GM12878 (cell line): ENCODE measurements at regions not wholly inside any gene's neighbourhood (a gene's known extent, or its start where the extent isn't known, plus 50 kb on each side); places are given as distances from the start of the nearest gene placed in this dataset.

ENCODE experiments used
- BHLHE40 ChIP-seq, 2 experiments: fragments of 450-650 bp in 1 of 2; IDR thresholded peaks; 2 replicates each; pipeline ENCODE4 v1.6.1; 2011 to 2017; ENCODE audit warnings: low read depth in 2 of 2, borderline replicate concordance in 1 of 2, improper control_type of control experiment in 1 of 2, low read length in 1 of 2, mild to moderate bottlenecking in 1 of 2
- CEBPB ChIP-seq, 2 experiments: fragments of 150-350 bp in 1 of 2; IDR thresholded peaks; 2 replicates each; pipeline ENCODE4 v1.6.1; 2012 to 2014; ENCODE audit warnings: low read depth in 2 of 2, low read length in 2 of 2, borderline replicate concordance in 1 of 2, inconsistent platforms in 1 of 2
- CREM ChIP-seq: IDR thresholded peaks from 2 replicates; pipeline ENCODE4 v1.6.1; 2014; ENCODE audit warnings: antibody characterized with exemption, low read depth
- CTCF ChIP-seq, 3 experiments: IDR thresholded peaks in 2 of 3; conservative IDR thresholded peaks in 1 of 3; 2 replicates each; pipeline ENCODE4 v1.5.1; 2011; ENCODE audit warnings: low read depth in 3 of 3, low read length in 3 of 3, mild to moderate bottlenecking in 3 of 3, control low read depth in 2 of 3, moderate library complexity in 2 of 3, inconsistent platforms in 1 of 3, mixed read lengths in 1 of 3; ENCODE audit not compliant: control insufficient read depth in 2 of 3, insufficient read depth in 1 of 3; ENCODE audit errors: extremely low read depth in 1 of 3
- EP300 ChIP-seq, 2 experiments: fragments of 150-350 bp in 1 of 2; IDR thresholded peaks; 2 replicates each; pipeline ENCODE4 v1.6.1; 2011 to 2012; ENCODE audit warnings: low read depth in 2 of 2, low read length in 2 of 2, borderline replicate concordance in 1 of 2, improper control_type of control experiment in 1 of 2, inconsistent platforms in 1 of 2; ENCODE audit not compliant: control insufficient read depth in 1 of 2
- HCFC1 ChIP-seq: fragments of 150-350 bp; IDR thresholded peaks from 2 replicates; pipeline ENCODE4 v1.6.1; 2014; ENCODE audit warnings: low read length
- HDAC6 ChIP-seq: fragments of 200-600 bp; sonication (generic); IDR thresholded peaks from one replicate; pipeline ENCODE4 v1.8.0; 2017; ENCODE audit warnings: antibody characterized with exemption; ENCODE audit not compliant: unreplicated experiment
- MTA3 ChIP-seq: IDR thresholded peaks from 2 replicates; pipeline ENCODE4 v1.6.1; 2012; ENCODE audit warnings: low read length, inconsistent platforms, borderline replicate concordance
- NFIC ChIP-seq: IDR thresholded peaks from 2 replicates; pipeline ENCODE4 v1.6.1; 2012; ENCODE audit warnings: low read depth, mild to moderate bottlenecking, inconsistent platforms, low read length, moderate library complexity
- NFYB ChIP-seq: IDR thresholded peaks from 2 replicates; pipeline ENCODE4 v1.6.1; 2011; ENCODE audit warnings: low read depth, mild to moderate bottlenecking, low read length, improper control_type of control experiment, moderate library complexity; ENCODE audit not compliant: insufficient read depth
- RAD21 ChIP-seq: IDR thresholded peaks from 2 replicates; pipeline ENCODE4 v1.6.1; 2011; ENCODE audit warnings: mild to moderate bottlenecking, low read depth, low read length, moderate library complexity; ENCODE audit not compliant: insufficient read depth
- RUNX3 ChIP-seq: IDR thresholded peaks from 2 replicates; pipeline ENCODE4 v1.6.1; 2012; ENCODE audit warnings: low read length, inconsistent platforms
- SP1 ChIP-seq: IDR thresholded peaks from one replicate; pipeline ENCODE4 v1.6.1; 2011; ENCODE audit warnings: low read depth, low read length
- SRF ChIP-seq, 2 experiments: IDR thresholded peaks; 2 replicates each; pipeline ENCODE4 v1.6.1; 2011; ENCODE audit warnings: low read depth in 2 of 2, low read length in 2 of 2, mild to moderate bottlenecking in 1 of 2, moderate library complexity in 1 of 2
- STAT1 ChIP-seq: fragments of 450-650 bp; conservative IDR thresholded peaks from 2 replicates; pipeline ENCODE4 v1.6.1; 2014; ENCODE audit warnings: antibody characterized with exemption, mild to moderate bottlenecking
- TCF12 ChIP-seq: IDR thresholded peaks from 2 replicates; pipeline ENCODE4 v1.6.1; 2011; ENCODE audit warnings: low read depth, mild to moderate bottlenecking, low read length
- YY1 ChIP-seq: IDR thresholded peaks from 2 replicates; pipeline ENCODE4 v1.6.1; 2011; ENCODE audit warnings: low read depth, mild to moderate bottlenecking, low read length
- ZNF274 ChIP-seq: IDR thresholded peaks from one replicate; pipeline ENCODE4 v1.8.0; 2011; ENCODE audit not compliant: insufficient read length, insufficient read depth
- ZNF384 ChIP-seq: IDR thresholded peaks from 2 replicates; pipeline ENCODE4 v1.6.1; 2012; ENCODE audit warnings: low read depth, mild to moderate bottlenecking, low read length, improper control_type of control experiment, borderline replicate concordance
- TF ChIP-seq, protein P1 (sequence below): IDR thresholded peaks from 2 replicates; pipeline ENCODE4 v1.6.1; 2012; ENCODE audit warnings: low read length, inconsistent platforms

DNA sequence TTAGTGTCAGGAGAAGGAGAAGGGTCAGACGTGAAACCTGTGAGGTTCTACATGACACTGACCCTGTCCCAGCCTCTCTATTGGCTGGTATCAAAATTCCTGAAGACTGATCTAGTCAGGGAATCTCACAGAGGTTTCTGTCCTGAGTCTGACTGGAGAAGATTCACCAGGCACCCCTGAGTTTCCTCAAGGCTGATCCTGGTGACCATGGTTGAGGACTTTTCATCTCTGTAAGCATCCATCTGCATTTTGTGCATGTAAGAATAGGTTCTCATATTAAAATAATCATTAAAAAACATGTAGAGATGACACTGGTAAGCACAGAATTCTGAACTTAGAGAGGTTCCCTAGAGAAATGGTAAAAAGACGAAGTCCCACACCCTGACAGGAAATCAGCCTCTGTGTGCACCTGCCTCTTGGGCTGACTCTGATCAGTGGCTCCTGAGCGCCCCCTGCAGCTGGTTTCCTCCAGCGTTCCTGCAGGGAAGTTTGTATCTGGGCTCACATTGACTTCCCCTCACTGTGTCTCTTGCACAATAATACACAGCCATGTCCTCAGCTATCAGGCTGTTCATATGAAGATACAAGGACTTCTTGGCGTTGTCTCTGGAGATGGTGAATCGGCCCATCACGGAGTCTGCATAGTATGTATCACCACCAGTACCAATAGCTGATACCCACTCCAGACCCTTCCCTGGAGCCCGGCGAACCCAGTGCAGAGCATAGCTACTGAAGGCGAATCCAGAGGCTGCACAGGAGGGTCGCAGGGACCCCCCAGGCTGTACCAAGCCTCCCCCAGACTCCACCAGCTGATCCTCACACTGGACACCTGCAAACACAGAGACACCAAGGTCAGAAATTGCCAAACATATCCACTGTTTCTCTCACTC, 991.9 kb downstream of the TMEM121 start (continued):
- TF ChIP-seq, protein P1, sequence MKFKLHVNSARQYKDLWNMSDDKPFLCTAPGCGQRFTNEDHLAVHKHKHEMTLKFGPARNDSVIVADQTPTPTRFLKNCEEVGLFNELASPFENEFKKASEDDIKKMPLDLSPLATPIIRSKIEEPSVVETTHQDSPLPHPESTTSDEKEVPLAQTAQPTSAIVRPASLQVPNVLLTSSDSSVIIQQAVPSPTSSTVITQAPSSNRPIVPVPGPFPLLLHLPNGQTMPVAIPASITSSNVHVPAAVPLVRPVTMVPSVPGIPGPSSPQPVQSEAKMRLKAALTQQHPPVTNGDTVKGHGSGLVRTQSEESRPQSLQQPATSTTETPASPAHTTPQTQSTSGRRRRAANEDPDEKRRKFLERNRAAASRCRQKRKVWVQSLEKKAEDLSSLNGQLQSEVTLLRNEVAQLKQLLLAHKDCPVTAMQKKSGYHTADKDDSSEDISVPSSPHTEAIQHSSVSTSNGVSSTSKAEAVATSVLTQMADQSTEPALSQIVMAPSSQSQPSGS = no peak
- TF ChIP-seq TCF12 = 0 out of 2 replicates have a peak, but pooled peaks have one; percentile 47
- TF ChIP-seq HDAC6 = no peak
- peak in 1 of 2 experiments; percentile 32; a peak in 1 of 4 replicates for TF ChIP-seq BHLHE40 (IDR thresholded peaks at IDR 0.05; ENCODE audit: borderline replicate concordance in 1 of 2, low read depth in 2 of 2, low read length in 1 of 2)
- TF ChIP-seq SRF (IDR thresholded peaks at IDR 0.05; ENCODE audit: low read depth in 2 of 2, low read length in 2 of 2) = no peak
- peak in 1 of 2 experiments; percentile 24; a peak in 1 of 4 replicates for TF ChIP-seq CEBPB (IDR thresholded peaks at IDR 0.05; ENCODE audit: borderline replicate concordance in 1 of 2, low read depth in 2 of 2, low read length in 2 of 2)
- no peak for TF ChIP-seq NFYB
- TF ChIP-seq CTCF (IDR thresholded peaks at IDR 0.05 in 2 of 3, conservative IDR thresholded peaks at IDR 0.05 in 1 of 3; ENCODE audit: control insufficient read depth in 2 of 3, extremely low read depth in 1 of 3, insufficient read depth in 1 of 3, low read depth in 3 of 3, low read length in 3 of 3) = peak; percentile 63 to 76 (median 75)
- TF ChIP-seq HCFC1 = no peak
- TF ChIP-seq RAD21 = peak; percentile 78
- TF ChIP-seq EP300 (IDR thresholded peaks at IDR 0.05; ENCODE audit: borderline replicate concordance in 1 of 2, control insufficient read depth in 1 of 2, low read depth in 2 of 2, low read length in 2 of 2) = no peak
- TF ChIP-seq SP1 = no peak
- no peak for TF ChIP-seq ZNF384
- TF ChIP-seq CREM = no peak
- TF ChIP-seq RUNX3 = no peak
- TF ChIP-seq YY1 = 0 out of 2 replicates have a peak, but pooled peaks have one; percentile 13
- no peak for TF ChIP-seq MTA3
- TF ChIP-seq NFIC = no peak
- no peak for TF ChIP-seq ZNF274
- no peak for TF ChIP-seq STAT1
